NCI-H446 treated with DMSO at 0.1 percent for 48 hours (cell line): ENCODE measurements at regions not wholly inside any gene's neighbourhood (a gene's known extent, or its start where the extent isn't known, plus 50 kb on each side); places are given as distances from the start of the nearest gene placed in this dataset.

Experiments used
- DNase-seq: peaks from one replicate; lab custom pipeline; 2025; lab: John Stamatoyannopoulos, UW

DNA sequence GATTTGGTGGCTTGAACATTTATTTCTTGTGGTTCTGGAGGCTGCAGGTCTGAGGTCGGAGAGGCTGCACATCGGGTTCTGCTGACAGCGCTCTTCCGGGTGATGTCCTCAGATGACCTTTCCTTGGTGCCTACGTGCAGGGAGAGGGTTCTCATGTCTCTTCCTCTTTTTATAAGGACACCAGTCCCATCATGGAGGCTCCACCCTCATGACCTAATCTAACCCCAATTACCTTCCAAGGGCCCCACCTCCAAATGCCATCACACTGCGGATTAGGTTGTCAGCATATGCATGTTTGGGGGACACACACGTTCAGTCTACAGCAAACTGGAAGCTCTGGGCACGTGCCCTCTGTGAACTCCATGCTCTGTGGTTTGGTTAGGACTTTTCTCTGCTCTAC is 338.6 kb downstream of the FGF9 start:
- DNase-seq, result no peak

DNA sequence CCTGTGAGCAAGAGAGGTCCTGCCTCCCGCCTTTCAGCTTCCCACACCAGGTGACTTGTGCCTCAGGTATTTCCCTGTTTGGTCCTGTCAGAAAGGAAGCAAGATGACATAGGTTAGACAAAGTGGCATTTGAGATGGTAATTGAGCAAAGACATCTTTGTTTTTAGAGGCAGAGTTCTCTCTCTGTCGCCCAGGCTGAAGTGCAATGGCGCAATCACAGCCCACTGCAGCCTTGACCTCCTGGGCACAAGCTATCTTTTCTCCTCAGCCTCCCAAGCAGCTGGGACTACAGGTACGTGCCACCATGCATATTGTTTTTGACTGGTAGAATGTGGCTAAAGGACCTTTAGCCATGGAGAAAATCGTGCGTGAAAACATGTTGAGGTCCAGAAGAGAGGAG is 339.1 kb downstream of the FGF9 start:
- no peak for DNase-seq

DNA sequence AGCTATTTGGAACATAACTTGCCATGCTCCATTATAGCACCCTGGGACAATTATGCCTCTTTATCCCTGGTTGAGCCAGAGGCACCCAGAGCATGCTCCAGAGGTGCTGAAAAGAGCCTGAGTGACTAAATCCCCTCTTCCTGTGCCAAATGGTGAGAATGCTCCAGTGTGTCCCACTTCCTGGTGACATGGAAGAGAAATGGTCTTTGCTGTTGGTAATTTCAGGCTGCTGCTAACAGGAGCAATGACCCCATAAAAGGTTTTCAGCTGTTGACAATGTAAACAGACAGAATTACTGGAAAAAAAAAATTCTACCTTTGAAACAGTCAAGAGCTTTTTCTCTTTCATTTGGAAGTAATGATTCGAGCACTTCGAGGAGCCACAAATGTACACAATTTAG is 341.8 kb downstream of the FGF9 start:
- DNase-seq, result no peak

DNA sequence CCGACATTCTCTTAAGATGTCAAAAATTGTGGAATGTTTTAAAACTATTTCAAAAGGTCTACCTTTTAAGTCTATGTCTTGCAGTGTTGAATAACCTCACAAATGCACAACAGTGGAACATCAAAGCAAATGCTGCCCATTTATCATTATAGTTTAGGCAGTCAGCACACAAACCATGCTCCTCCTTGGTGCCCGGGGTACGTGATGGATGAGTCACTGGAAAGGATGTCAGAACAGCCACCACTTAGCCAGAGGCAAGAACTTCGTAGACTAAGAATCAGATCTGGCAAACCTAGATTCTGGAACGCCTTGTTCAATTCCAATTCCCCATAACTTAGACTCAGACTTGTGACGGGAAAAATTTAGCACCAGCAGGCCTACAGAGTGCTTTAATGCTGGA is 343.6 kb downstream of the FGF9 start:
- DNase-seq, result no peak

DNA sequence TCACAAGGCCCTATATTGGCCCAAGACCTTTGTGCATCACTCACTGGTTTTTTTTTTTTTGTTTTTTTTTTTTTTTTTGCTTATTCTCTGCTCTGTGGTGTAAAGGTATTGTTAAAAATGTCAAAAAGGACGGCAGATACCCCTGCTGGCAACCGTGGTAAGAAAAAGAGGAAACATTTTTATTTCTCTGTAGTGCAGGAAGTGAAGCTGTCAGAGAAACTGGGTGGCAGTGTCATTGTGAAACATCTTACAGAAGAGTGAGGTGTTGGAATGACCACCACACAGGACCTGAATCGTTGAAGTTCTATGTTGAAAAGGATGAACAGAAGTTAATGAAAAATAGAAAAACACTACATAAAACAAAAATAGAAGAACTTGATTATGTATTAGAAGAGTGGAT is 346.4 kb downstream of the FGF9 start:
- DNase-seq, result no peak

DNA sequence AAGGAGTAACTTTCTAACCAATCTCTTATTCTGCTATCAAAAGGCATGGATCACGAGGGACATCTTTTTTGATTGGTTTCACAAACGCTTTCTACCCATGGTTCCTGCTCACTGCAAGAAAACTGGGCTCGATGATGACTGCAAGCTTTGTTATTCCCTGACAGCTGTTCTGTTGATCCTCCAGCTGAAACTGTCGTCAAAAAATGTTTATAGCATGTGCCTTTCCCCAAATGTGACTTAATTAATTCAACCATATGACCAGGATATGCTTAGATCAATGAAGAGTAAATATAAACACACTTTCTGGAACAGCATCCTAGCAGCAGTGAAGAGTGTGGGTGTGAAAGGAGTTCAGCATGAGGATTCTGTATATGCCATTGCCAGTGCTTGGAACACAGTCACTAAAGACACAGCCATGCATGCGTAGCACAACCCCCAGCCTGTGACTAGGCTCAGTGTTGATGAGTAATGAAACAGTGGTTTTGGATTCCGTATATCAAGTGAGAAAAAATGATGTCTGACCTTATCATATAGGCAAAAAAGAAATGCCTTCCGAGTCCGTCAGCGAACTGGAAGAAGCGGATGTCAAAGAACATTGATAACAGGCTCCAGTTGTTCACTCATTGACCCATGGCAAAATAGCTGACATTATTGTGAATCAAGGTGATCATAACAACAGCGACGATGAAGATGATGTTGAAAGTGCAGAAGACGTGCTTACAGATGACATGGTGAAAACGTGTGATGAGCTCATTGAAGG is 347.4 kb downstream of the FGF9 start:
- DNase-seq, result no peak

DNA sequence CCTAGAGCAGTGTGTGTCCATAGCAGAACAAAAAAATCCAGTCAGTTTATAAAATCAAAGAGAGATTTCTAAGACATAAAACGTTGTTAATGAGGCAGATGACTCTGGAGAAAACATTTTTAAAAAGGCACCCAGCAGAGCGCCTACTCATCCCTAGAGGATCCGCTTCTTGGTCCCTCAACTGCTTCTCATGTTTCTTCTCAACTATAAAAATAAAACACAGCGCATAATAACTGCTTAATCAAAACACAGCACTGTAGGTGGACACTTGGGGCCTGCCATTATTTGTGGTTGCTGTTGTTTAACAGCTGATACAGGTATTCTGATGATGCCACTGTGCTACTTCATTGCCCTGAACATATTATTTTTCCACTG is 347.9 kb downstream of the FGF9 start:
- no peak for DNase-seq

DNA sequence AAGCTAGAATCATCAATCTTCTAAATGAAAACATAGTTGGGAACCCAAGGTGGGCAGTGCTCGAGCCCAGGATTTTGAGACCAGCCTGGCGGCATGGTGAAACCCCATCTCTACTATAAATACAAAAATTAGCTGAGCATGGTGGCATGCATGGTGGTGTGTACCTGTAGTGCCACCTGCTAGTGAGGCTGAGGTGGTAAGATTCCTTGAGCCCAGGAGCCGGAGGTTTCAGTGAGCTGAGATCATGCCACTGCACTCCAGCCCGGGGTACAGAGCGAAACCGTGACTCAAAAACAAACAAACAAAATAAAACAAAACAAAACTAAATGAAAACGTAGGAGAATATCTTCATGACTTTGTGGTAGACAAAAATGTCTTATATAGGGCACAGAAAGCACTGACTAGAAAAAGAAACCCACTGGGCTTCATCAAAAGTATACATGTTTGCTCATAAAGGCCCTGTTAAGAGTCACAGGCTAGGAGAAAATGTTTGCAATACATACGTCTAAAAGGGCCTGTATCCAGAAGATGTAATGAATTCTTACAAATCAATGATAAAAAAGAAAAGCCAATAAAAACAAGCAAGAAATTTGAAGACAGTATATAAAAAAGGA is 353.6 kb downstream of the FGF9 start:
- DNase-seq, result no peak

DNA sequence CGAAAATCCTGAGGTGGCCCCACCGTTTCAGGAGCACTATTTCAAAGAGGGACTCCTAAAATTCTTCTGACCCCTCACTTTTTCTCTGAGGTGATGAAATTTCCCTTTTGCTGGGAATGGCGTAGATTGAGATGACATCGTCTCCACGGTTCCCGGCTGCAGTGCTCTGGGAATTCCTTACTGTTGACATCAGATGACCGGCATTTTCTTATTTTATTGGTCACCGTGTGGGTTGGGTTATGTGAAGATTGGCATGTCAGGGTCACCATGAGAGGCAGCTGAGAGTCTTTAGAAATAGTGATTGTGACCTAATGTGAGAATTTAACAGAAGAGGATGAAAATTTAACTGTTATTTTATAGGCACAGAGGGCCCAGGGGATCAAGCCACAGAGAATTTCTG is 356.7 kb downstream of the FGF9 start:
- no peak for DNase-seq

DNA sequence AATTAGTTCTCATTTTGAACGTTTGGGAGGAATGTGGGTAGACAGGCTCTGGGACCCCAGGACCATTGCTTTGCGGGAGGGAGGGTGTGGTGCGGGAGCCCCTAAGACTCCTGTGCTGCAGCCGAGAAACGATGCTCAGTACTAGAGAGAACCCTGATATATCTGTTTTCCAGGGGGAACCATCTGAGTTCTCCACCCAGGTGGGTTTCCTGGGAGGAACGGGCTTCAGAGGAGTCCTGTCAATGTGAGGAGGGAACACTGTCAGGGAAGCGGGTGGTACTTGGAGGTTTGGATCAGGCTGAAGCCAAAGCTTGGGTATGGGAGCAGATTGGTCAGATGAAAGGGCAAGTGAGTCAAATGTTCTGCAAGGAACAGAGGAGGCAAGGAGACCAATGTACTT is 358.0 kb downstream of the FGF9 start:
- DNase-seq, result no peak

DNA sequence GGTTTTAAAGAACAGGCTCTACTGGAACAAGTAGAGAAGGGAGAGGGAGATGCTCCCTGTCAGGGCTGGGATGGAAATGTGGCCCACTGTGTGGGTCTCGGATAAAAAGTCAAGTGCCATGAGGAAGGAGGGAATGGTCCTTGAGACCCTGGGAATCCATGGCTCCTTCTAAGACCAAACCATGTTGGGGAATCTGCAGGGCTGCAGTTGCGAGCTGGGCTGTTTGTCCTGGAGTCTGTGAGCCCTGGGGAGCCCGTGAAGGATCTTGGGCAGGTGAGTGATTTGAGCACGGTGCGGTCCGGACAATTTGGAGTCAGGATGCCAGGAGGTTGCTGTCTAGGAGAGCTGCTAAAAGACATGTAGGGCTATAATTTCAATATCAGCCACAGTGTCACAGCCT is 359.4 kb downstream of the FGF9 start:
- DNase-seq, result no peak

DNA sequence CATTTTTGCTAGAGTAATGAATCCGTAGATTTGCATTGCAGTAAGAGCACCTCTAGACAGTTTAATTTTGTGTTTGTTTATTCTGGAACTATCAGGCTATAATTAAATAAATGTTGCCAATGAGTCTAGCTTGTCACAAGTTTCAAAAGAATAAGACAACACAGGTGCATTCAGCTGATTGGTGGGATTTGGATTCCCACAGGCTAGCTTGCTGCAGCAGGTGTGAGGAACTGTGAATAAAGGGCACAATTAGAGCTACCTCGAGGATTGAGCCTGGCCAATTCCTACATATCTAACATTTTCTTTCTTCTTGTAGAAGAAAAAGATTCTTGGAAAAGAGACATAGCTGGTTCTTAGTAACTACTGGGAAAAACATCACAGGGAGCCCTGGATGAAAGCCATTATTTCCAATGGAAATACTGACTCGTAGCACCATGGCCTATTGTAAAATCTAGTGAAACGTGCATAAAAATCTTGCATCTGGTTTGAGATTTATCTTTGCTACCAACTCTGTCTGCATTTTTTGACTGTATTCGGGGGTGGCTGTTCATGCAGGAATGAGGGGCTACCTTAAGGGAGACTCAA is 360.9 kb downstream of the FGF9 start:
- DNase-seq, result no peak

DNA sequence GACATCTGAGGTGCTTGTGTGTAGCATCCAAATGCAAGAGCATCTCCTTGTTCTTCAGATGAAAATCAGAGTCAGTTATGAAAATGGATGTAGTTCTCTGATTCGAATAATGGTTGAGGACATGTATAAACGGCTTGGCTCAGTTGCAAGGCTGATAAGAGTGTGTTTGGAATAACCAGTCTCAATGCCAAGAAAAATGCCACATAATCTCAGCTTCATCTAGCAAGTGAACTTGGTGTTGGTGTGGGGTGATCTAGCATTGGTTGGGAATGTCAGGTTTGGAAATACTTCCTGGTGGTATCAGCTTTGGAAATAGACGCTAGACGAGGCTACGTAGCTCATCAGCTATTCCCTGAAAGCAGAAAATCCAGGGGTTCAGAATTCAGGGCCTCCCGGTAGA is 362.0 kb downstream of the FGF9 start:
- DNase-seq, result no peak

DNA sequence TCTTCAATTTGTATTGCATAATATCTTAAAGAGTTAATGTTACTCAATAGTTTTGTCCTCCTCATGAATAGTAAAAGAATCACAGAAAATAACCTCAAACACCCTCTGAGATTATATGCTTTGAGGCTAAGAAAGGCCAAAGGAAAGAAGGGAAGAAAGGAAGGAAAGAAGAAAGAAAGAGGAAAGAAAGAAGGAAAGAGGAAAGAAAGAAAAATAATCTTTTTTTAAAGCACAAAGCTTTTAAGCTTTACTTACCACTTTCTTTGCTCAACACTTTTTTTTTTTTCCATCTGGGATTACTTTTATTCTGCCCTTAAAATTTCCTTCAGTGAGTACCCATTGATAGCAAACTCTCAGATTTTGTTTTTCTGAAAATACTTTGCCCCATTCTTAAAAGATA is 369.1 kb downstream of the FGF9 start:
- no peak for DNase-seq

DNA sequence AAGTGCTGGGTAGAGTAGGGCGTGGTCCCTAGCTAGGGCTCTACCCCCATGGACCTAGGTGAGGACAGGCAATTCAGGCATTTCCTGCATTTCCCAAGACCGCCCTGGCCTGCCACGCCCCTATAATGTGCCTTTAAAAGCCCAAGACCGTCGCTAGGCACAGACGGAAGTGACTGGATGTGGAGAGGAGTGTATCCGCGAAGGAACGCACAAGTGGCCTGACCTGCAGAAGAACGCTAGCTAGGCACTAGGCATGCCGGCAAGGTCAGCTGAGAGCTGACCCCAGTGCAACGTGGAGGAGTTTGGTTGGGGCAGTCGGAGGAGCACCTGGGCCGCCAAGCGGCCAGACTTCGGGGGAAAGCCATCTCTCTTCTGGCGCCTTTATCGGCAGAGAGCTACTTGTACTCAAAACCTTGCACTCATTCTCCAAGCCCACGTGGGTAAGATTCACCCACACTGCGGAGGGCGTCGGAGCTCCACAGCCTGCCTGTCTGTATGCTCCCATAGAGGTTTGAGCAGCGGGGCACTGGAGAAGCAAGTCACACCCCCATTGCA is 370.0 kb downstream of the FGF9 start:
- no peak for DNase-seq

DNA sequence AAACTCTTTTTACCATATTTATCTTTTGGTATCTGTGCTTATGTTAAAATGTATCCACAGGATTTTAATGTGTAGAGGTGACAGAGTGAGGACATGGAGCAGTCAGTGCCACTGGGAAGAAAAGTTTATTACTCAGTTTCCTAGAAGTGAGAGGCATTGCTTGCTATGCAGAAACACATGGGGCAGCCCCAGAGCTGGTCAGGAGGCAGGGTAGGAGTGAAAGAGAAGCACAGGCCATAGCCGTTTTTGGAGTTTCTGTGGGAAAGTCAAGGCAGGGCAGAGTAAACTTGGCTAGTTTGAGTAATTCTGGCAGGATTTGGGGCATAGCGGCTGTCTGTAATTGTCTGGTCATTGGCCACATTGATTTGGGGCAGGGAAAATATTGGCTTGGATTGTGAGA is 370.9 kb downstream of the FGF9 start:
- no peak for DNase-seq

DNA sequence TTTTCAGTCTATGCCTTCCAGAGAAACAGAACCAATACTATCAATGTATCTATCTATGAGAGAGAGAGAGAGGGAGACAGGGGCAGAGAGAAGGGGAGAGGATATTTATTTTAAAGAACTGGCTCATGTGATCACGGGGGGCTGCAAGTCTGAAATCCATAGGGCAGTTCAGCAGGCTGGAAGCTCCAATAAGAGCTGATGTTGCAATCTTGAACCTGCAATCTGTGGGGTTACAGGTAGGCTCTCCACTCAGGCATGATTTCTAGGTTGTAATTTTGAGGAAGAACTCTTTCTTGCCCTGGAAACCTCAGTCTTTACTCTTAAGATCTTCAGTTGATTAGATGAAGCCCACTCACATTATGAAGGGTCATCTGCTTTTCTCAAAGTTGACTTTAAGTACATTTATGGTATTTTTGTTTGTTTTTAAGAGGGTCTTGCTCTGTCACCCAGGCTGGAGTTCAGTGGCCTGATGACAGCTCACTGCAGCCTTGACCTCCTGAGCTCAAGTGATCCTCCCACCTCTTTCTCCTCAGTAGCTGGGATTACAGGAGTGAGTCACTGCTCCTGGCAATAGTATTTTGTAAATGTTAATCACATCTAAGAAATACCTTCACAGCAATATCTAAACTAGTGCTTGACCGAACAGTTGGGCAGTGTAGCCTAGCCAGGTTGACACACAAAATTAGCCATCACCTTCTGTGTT is 376.4 kb downstream of the FGF9 start:
- no peak for DNase-seq

DNA sequence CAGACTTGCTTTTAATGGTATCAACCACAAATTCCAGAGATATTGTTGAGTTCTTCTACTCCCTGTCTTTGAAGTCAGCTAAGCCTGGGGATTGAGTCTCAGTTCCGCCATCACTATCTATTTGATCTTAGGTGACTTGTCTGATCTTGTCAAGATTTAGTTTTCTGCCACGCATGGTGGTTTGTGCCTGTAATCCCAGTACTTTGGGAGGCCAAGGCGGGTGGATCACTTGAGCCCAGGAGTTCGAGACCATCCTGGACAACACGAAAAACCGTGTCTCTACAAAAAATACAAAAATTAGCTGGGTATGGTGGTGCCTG is 376.9 kb downstream of the FGF9 start:
- DNase-seq, result no peak

DNA sequence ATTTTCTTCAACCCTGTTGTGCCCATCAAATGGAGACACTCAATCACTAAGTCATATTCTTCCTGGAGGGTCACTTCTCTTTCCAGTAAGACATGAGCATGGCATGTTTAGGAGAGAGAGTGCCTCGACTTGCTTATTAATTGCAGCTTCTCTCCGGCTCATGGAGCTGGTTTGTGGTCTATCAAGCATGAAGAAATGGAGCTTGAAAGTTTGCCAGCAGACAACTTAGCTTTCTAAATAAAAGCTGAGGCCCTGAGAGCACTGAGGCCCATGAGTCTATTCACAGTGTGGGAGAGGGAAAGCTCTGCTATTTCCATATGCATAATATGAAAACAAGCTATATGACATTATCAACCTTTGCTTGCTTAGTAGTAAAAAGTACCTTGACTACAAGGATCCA is 378.5 kb downstream of the FGF9 start:
- no peak for DNase-seq

DNA sequence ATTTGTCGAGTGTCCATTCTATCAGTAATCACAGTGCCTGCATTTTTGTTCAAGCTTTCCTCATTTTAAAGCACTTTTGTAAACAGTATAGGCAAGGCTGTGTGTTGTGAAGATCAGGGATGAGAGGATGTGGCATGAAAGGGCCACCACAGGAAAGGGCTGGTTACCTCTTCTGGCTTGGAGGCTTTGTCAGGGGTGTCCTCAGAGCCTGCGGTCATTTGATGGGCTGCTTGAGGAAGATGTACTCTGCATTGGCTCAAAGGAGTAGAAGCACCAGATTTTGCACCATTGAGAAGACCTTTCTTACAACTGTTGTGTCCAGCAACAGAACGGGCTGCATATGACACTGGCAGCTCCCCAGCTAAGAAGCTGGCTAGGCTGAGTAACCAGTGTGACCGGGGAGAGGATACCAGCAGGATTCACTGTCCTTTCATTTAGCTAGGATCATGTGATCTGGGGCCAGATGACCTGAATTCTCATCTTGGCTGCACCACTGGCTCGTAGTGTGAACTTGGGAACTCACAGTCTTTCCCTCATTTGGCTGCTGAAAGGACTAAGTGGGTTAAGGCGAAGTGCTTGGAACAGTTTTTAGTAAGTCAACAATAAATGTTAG is 380.2 kb downstream of the FGF9 start:
- no peak for DNase-seq

DNA sequence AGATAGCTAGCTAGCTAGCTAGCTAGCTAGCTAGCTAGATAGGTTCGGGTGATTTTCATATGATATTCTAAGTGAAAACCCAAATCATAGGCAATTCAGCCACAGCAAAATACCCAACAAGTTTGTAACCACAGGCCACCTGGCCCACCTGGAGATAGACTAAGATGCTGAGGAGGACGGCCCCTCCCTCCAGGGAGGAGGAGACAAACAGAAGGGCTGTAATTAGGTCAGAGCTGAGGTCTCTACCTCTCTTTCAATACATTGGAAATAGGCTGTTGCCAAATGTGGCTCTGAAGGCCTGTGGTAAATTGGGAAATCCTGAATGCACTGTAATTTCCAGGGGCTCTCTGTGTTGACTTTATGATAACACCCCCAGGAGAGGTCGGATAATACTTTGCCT is 382.2 kb downstream of the FGF9 start:
- no peak for DNase-seq

DNA sequence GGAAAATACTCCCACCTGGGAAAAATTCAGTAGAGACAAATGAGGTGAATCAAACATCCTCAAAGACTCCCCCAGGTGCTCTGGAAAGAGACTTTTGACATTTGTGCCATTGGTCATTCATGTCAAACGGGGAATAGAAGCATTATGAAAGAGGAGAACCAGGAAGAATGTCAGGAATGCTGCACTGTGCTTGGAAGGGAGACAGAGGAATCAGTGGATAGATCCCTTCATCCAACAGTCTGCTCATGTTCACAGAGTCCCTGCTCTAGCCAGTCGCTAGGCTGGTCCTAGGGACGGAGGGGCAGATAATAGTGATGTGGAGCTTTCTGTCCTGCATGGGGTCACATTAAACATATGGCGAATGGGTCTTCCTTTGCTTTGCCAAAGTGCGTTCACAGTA is 384.4 kb downstream of the FGF9 start:
- DNase-seq, result no peak

DNA sequence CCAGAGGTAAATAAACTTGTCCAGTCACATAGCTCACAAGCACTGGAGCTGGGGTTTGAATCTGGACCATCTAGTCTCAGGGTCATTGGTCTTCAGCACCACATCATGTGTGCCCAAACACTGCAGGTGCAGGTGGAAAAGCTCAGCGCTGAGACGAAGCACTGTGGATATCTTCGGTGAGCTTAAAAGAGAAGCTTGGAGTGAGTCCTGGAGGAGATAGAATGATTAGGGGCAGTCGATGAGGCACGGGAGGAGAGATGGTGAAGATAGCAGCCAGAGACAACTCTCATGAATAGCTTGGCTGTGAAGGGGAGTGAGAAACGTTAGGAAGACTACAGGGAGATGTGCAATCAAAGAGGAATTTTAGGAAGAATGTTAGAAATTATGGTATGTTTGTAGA is 389.3 kb downstream of the FGF9 start:
- DNase-seq, result no peak
